ENCODE measurements at regions not wholly inside any gene's neighbourhood (a gene's known extent, or its start where the extent isn't known, plus 50 kb on each side); places are given as distances from the start of the nearest gene placed in this dataset.

DNA sequence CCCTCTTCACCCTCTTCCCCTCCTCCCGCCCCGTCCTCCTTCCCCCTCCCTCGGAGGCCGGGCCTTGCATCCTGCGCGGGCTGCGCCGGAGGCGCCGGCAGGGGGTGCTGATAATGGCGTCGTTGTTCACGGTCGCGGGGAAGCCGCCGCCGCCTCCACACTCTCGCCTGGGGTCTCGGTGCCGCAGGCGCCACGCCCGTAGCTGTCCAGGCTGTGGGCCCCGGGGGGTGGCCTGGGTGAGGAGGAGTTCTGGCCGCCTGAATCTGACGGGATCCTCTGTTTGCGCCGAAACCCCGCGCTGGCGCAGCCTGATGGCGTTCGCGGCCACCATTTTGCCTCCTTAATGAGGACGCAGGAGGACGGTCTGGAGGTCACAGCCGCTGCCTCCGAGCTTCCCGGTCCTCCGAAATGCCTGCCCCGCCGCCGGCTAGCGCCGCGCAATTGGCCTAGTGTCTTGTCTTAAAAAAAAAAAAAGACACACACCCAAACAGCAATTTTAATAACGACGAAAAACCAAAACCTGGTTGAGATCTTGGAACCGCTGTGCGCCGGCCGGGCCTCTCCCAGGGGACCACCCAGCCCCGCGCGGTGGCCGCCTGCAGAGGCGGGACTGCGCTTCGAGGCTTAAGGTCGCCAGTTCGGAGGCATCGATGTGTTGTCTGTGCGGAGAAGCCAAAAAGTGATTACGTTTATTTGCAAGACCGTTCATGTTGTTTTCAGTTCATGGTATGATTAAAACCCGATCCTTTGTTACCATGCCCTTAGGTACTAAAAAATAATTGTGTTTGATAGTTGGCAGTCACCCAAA lies 106.6 kb upstream of the HNRNPU start:
- H3K27me3 ChIP-seq: no peaks in the 10 kb centered on the region
- 0% methylated on average over 23 to 67 of the region's 67 CpGs for WGBS, 4 donors
- peak; percentile 93 to 97 (median 95) for DNase-seq
- peaks cover 11 to 19% of the 10 kb centered on the region in 2 donors for H3K4me1 ChIP-seq (replicated peaks in 1 of 2)
- no peaks in the 10 kb centered on the region for H3K36me3 ChIP-seq (replicated peaks in 1 of 2)
- H3K4me3 ChIP-seq: peak overlapping the region; percentile 3 to 93 (median 56)
- H3K9me3 ChIP-seq (replicated peaks in 1 of 3): no peaks in the 10 kb centered on the region
- H3K27ac ChIP-seq: peak overlapping the region; percentile 88 to 100 (median 99)
- peak; percentile 78 to 82 for TF ChIP-seq POLR2A (IDR thresholded peaks at IDR 0.05)
- TF ChIP-seq, protein P1, sequence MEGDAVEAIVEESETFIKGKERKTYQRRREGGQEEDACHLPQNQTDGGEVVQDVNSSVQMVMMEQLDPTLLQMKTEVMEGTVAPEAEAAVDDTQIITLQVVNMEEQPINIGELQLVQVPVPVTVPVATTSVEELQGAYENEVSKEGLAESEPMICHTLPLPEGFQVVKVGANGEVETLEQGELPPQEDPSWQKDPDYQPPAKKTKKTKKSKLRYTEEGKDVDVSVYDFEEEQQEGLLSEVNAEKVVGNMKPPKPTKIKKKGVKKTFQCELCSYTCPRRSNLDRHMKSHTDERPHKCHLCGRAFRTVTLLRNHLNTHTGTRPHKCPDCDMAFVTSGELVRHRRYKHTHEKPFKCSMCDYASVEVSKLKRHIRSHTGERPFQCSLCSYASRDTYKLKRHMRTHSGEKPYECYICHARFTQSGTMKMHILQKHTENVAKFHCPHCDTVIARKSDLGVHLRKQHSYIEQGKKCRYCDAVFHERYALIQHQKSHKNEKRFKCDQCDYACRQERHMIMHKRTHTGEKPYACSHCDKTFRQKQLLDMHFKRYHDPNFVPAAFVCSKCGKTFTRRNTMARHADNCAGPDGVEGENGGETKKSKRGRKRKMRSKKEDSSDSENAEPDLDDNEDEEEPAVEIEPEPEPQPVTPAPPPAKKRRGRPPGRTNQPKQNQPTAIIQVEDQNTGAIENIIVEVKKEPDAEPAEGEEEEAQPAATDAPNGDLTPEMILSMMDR (IDR thresholded peaks at IDR 0.05): peak; percentile 16 to 80 (median 66)
- intact Hi-C loops (cut with DNase I): loop anchor here (5.0 to 10.0 kb wide), 2 partner anchors 71 to 106 kb away; partner anchors contain the start of gene HNRNPU (in 1 of the 2)

DNA sequence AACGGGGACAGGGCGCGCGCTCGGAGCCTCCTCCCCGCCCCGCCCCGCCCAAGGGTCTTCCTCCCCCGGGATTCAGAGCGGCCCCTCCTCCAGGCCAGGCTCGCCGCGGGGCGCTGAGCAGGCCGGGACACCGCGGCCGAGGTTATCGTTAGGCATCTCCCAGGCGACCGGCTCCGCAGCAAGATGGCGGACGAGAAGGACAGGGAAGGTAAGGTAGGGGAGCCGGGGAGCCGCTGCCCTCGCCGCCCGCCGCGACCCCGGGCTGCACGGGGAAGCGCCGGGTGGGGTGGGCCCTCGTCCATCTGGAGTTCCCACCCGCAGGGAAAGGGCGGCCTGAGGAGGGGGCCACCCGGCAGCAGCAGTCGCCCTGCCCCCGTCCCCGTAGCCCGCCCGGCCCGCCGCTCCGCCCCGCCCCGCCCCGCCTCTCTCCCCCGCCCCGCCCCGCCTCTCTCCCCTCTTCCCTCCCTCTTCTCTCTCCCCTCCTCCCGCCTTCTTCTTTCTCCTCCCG lies 105.9 kb upstream of the HNRNPU start:
- intact Hi-C loops (cut with DNase I): loop anchor here (5.0 to 10.0 kb wide), 2 partner anchors 72 to 105 kb away; partner anchors contain the start of gene HNRNPU (in 1 of the 2)
- no peaks in the 10 kb centered on the region for H3K27me3 ChIP-seq
- peak in 6 of 7 donors; percentile 77 to 87 (median 82) for DNase-seq
- no peaks in the 10 kb centered on the region for H3K9me3 ChIP-seq (replicated peaks in 1 of 3)
- peak overlapping the region; percentile 67 to 93 (median 78) for H3K4me3 ChIP-seq
- 0 to 1% (median 1%) methylated on average over 5 to 42 of the region's 55 CpGs; no CpG with 5 or more reads in 1 of the 4 donors for WGBS, 4 donors
- no peaks in the 10 kb centered on the region for H3K36me3 ChIP-seq (replicated peaks in 1 of 2)
- TF ChIP-seq, protein P1 (IDR thresholded peaks at IDR 0.05): no peak
- TF ChIP-seq POLR2A (IDR thresholded peaks at IDR 0.05): no peak
- H3K27ac ChIP-seq: peak overlapping the region; percentile 98 to 100 (median 99)
- H3K4me1 ChIP-seq (replicated peaks in 1 of 2): peaks cover 11 to 19% of the 10 kb centered on the region in 2 donors

DNA sequence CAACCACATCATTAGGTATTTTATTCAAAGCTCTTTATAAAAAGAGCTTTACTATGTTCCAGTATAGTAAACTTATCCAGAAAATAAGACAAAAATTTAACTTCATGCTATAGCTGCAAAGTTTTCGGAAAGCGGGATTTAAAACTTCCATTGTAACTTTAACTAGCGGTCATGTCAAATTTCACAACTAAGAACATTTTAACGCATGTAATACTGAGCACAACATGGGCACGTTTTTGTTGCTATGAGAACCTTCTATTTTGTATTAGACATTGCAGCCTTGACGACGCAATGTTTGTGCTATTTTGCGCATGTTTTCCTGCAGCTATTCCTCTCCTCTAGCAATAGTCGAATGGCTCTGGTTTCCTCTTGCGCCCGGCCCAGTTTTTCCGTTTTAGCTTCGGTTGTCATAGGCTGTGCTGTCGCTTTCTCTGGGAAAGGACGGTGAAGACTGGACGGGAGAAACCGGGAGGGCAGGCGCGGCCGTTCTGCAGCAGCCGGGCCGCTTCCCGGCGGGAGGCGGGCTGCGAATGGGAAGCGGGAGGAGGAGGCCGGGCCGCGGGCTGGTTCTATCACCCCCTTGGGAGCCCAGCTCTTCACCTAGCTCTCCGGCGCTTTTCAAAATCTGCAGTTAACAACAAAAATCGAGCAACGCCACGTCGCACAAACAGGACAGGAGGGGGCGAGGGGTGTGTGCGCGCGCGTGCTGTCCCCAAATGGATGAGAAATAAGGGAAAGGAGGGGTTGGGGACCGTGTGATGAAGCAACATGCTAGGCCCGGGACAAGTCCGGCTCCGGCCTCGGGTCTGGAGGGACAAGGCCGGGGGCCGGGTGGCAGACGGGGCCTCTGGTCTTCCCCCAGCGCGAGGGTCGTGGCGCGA lies 105.3 kb upstream of the HNRNPU start:
- H3K4me3 ChIP-seq: peak overlapping the region; percentile 67 to 93 (median 78)
- 1 to 3% (median 2%) methylated on average over 48 to 54 of the region's 54 CpGs for WGBS, 4 donors
- TF ChIP-seq, protein P1 (IDR thresholded peaks at IDR 0.05): peak in 2 of 6 experiments; percentile 3 to 5
- peak; percentile 57 to 93 for TF ChIP-seq POLR2A (IDR thresholded peaks at IDR 0.05)
- intact Hi-C loops (cut with DNase I): loop anchor here (5.0 to 10.0 kb wide), 2 partner anchors 73 to 105 kb away; partner anchors contain the start of gene HNRNPU (in 1 of the 2)
- DNase-seq: peak; percentile 78 to 93 (median 86)
- no peaks in the 10 kb centered on the region for H3K27me3 ChIP-seq
- no peaks in the 10 kb centered on the region for H3K9me3 ChIP-seq (replicated peaks in 1 of 3)
- peak overlapping the region; percentile 98 to 100 (median 99) for H3K27ac ChIP-seq
- H3K36me3 ChIP-seq (replicated peaks in 1 of 2): no peaks in the 10 kb centered on the region
- H3K4me1 ChIP-seq (replicated peaks in 1 of 2): peaks cover 17 to 26% of the 10 kb centered on the region in 2 donors

Data from adrenal gland (tissue), 9 donors.